Stomach (tissue), 8 donors: ENCODE measurements at regions not wholly inside any gene's neighbourhood (a gene's known extent, or its start where the extent isn't known, plus 50 kb on each side); places are given as distances from the start of the nearest gene placed in this dataset.

ENCODE experiments used
- DNase-seq, 2 donors: peaks; one replicate each; pipeline versions ENCODE4 v3.0.0 to v3.0.0-alpha.2; 2013 to 2019
- H3K27ac ChIP-seq, 5 donors: fragments of 200-600 bp in 4 of 5; sonication (generic) in 4 of 5; one replicate each; pipeline ENCODE4 v1.5.1; 2013 to 2019; ENCODE audit warnings: mild to moderate bottlenecking in 1 of 5, moderate library complexity in 1 of 5
- H3K27me3 ChIP-seq, 3 donors: fragments of 200-600 bp; sonication (generic); one replicate each; pipeline ENCODE4 v1.5.1; 2017 to 2019; ENCODE audit warnings: mixed run types in 1 of 3
- H3K36me3 ChIP-seq, 4 donors: fragments of 200-600 bp; sonication (generic); 1 replicate in 3 of 4; 2 replicates in 1 of 4; pipeline ENCODE4 v1.5.1; 2016 to 2019
- H3K4me1 ChIP-seq, 4 donors: fragments of 200-600 bp; sonication (generic); one replicate each; pipeline ENCODE4 v1.5.1; 2016 to 2019
- H3K4me3 ChIP-seq, 4 donors: fragments of 200-600 bp; sonication (generic) in 3 of 4; one replicate each; pipeline ENCODE4 v1.5.1; 2016 to 2019; ENCODE audit warnings: mild to moderate bottlenecking in 1 of 4
- H3K9me3 ChIP-seq, 4 donors: fragments of 200-600 bp; sonication (generic); one replicate each; pipeline ENCODE4 v1.5.1; 2016 to 2019
- EP300 ChIP-seq: sonication (generic); formaldehyde crosslinking; IDR thresholded peaks from one replicate; pipeline ENCODE4 v1.6.1; 2017; ENCODE audit warnings: antibody characterized with exemption
- POLR2A ChIP-seq, 4 donors: fragments of 450-650 bp; IDR thresholded peaks; one replicate each; pipeline ENCODE4 v1.6.1; 2016; ENCODE audit warnings: antibody characterized with exemption in 4 of 4, control low read depth in 2 of 4, mild to moderate bottlenecking in 1 of 4, moderate library complexity in 1 of 4
- POLR2AphosphoS5 ChIP-seq, 3 donors: sonication (generic); formaldehyde crosslinking; IDR thresholded peaks; one replicate each; pipeline ENCODE4 v1.6.1; 2016; ENCODE audit warnings: antibody characterized with exemption in 3 of 3
- WGBS, 5 donors: extraction: QIAGEN DNeasy Blood & Tissue Kit in 3 of 5; methylation state at CpG; one replicate each; pipeline versions ENCODE4 v1.1.5 to v1.1.7; 2013 to 2018; 5-methylcytosine and 5-hydroxymethylcytosine counted together
- intact Hi-C: fragments of 100-400 bp; cut with DNase I; formaldehyde crosslinking; loops from one replicate; pipeline ENCODE4 v1.15.1; 2023; ENCODE audit warnings: low total_unique reads
- TF ChIP-seq, protein P1 (sequence below), 7 experiments: fragments of 450-650 bp in 4 of 7; fragments of 200-600 bp in 3 of 7; sonication (generic) in 3 of 7; IDR thresholded peaks; one replicate each; pipeline ENCODE4 v1.5.1; 2016 to 2019; ENCODE audit warnings: antibody characterized with exemption in 7 of 7, control low read depth in 2 of 7, mild to moderate bottlenecking in 1 of 7
- donor health status: healthy with polysubstance abuse.
- donor health status: Bipolar disorder and iron deficiency.
- donor health status: healthy.

DNA sequence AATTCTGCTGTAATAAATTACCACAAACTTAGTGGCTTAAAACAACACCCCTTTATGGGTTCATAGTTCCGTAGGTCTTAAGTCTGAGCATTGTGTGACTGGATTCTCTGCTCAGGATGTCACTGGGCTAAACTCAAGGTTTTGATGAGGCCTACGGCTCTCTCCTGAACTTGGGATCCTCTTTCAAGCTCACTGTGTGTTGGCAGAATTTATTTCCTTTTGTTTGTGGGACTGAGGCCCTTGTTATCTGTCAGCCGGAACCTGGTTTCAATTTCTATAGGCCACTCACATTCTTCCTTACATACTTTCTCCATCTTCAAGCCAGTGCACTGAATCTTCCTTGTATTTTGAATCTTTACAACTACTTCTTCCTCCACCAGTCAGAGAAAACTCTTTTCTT, 290.2 kb downstream of the AKAIN1 start:
- Histone ChIP-seq H3K9me3 (no peaks in the 10 kb centered on the region), H3K4me1 (no peaks in the 10 kb centered on the region), H3K36me3 (no peaks in the 10 kb centered on the region), H3K27me3 (no peaks in the 10 kb centered on the region), H3K4me3 (no peak overlapping the region), H3K27ac (no peak overlapping the region)
- intact Hi-C loops = no loop called here
- TF ChIP-seq POLR2AphosphoS5 (IDR thresholded peaks at IDR 0.05) = no peak
- TF ChIP-seq, protein P1, sequence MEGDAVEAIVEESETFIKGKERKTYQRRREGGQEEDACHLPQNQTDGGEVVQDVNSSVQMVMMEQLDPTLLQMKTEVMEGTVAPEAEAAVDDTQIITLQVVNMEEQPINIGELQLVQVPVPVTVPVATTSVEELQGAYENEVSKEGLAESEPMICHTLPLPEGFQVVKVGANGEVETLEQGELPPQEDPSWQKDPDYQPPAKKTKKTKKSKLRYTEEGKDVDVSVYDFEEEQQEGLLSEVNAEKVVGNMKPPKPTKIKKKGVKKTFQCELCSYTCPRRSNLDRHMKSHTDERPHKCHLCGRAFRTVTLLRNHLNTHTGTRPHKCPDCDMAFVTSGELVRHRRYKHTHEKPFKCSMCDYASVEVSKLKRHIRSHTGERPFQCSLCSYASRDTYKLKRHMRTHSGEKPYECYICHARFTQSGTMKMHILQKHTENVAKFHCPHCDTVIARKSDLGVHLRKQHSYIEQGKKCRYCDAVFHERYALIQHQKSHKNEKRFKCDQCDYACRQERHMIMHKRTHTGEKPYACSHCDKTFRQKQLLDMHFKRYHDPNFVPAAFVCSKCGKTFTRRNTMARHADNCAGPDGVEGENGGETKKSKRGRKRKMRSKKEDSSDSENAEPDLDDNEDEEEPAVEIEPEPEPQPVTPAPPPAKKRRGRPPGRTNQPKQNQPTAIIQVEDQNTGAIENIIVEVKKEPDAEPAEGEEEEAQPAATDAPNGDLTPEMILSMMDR (IDR thresholded peaks at IDR 0.05) = no peak
- TF ChIP-seq EP300 = no peak
- TF ChIP-seq POLR2A (IDR thresholded peaks at IDR 0.05) = no peak
- 69 to 81% (median 74%) methylated on average over 3 of the region's 3 CpGs for WGBS, 5 donors
- DNase-seq = no peak

DNA sequence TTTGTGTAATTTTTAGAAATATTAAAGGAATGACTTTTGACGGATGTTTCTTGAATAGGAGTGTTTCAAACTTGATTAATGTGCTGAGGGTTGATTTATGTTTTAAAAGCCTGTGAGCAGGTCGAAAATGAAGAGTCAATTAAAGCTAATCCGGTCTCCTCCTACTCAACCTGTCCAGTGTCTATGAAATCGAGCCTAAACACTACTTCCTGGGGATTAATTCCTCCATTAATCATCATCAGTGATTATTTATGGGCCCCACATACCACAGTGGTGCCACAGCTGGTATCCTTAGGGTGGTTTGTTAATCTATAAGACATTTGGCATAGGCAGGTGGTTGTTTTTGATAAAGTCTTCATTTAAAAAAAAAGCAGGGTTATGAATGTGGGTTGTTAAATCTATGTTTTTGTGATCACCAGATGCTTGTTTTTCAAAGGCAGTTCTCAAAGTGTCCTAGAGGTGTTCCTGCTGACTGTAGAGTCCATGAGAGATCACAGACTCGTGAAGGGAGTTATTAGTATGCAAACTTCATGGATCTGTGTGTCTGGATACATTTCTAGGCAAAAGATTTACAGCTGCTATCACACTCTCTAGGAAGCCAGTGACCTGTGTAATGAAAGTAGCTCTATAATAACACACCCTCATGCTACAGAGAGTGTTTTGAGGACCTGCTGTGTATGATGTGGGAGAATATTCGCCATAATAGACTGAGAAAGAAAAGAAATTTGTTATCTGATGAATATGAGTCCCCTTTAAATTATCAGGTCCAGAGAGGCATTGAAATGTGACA, 308.6 kb downstream of the AKAIN1 start:
- Histone ChIP-seq H3K36me3 (no peaks in the 10 kb centered on the region), H3K27me3 (no peaks in the 10 kb centered on the region), H3K9me3 (peaks cover 6 to 41% (median 22%) of the 10 kb centered on the region in 4 donors), H3K27ac (no peak overlapping the region), H3K4me1 (no peaks in the 10 kb centered on the region), H3K4me3 (no peak overlapping the region)
- intact Hi-C loops = no loop called here
- TF ChIP-seq, protein P1 (IDR thresholded peaks at IDR 0.05) = no peak
- no peak for TF ChIP-seq EP300
- no peak for TF ChIP-seq POLR2A (IDR thresholded peaks at IDR 0.05)
- no peak for TF ChIP-seq POLR2AphosphoS5 (IDR thresholded peaks at IDR 0.05)
- no peak for DNase-seq
- WGBS, 5 donors = 23 to 43% (median 36%) methylated on average over 6 of the region's 6 CpGs

DNA sequence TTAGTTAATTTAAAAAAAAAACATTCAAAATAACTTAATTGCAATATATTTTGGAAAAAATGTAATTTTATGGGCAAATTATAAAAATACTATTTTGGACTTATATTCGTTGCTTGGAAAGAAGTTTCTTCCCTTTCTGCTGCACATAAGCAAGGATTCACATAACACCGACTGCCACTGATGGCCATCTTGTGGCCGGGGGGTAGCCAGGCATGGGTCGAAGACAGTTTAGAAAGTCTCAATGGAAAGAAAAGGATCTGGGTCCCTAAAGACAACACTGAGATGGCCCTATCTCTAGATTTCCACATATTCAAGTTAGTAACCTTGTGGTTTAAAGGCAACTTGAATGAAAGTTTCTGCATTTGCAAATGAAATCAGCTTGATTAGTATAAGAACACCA, 318.6 kb downstream of the AKAIN1 start:
- TF ChIP-seq EP300 = no peak
- TF ChIP-seq, protein P1 (IDR thresholded peaks at IDR 0.05) = no peak
- no peak for TF ChIP-seq POLR2A (IDR thresholded peaks at IDR 0.05)
- no peak for DNase-seq
- WGBS, 5 donors = 77 to 82% (median 78%) methylated on average over 4 of the region's 4 CpGs
- H3K9me3 ChIP-seq = peaks cover 0 to 28% (median 4%) of the 10 kb centered on the region in 4 donors
- no peaks in the 10 kb centered on the region for H3K36me3 ChIP-seq
- no peaks in the 10 kb centered on the region for H3K4me1 ChIP-seq
- intact Hi-C loops = no loop called here
- no peak overlapping the region for H3K27ac ChIP-seq
- no peak overlapping the region for H3K4me3 ChIP-seq
- H3K27me3 ChIP-seq = no peaks in the 10 kb centered on the region

DNA sequence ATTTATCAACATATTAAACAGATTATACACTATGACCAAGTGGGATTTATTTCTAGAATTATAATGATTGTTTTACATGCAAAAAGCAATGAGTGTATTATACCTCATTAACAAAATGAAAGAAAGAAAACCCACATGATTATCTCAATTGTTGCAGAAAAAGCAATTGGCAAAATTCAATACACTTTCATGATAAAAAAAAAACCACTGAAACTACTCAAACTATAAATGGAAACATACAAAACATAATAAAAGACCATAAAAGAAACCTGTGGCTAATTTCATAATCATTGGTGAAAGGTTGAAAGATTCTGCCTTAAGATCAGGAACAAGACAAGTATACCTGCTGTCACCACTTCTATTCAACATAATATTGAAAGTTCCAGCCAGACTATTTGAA, 325.9 kb downstream of the AKAIN1 start:
- no peak for DNase-seq
- H3K27me3 ChIP-seq = no peaks in the 10 kb centered on the region
- no peak overlapping the region for H3K27ac ChIP-seq
- H3K4me1 ChIP-seq = no peaks in the 10 kb centered on the region
- intact Hi-C loops = no loop called here
- no peaks in the 10 kb centered on the region for H3K36me3 ChIP-seq
- H3K4me3 ChIP-seq = no peak overlapping the region
- no peak for TF ChIP-seq POLR2AphosphoS5 (IDR thresholded peaks at IDR 0.05)
- no peak for TF ChIP-seq POLR2A (IDR thresholded peaks at IDR 0.05)
- TF ChIP-seq, protein P1 (IDR thresholded peaks at IDR 0.05) = no peak
- no peak for TF ChIP-seq EP300
- peaks cover 0 to 29% (median 12%) of the 10 kb centered on the region in 4 donors for H3K9me3 ChIP-seq
